ENCODE measurements at regions not wholly inside any gene's neighbourhood (a gene's known extent, or its start where the extent isn't known, plus 50 kb on each side); places are given as distances from the start of the nearest gene placed in this dataset.
"Not testable (repeated sequence)": the region's sequence is repeated elsewhere in the genome, so short reads cannot be mapped to it uniquely, and the experiment has no call there.

DNA sequence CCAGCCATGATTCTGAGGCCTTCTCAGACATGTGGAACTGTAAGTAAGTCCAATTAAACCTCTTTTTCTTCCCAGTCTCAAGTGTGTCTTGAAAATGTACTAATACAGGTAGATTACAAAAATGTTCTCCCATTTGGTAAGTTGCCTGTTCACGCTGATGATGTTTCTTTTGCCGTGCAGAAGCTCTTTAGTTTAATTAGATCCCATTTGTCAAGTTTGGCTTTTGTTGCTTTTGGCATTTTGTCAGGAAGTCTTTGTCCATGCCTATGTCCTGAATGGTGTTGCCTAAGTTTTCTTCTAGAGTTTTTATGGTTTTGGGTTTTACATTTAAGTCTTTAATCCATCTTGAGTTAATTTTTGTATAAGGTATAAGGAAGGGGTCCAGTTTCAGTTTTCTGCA is 712.5 kb upstream of the ZNF608 start:
- not testable (repeated sequence) for TF ChIP-seq ZNF274 (IDR thresholded peaks at IDR 0.05; ENCODE audit: low read depth, low read length); YY1 (IDR thresholded peaks at IDR 0.05; ENCODE audit: insufficient read depth, insufficient read length)
